ENCODE measurements at regions not wholly inside any gene's neighbourhood (a gene's known extent, or its start where the extent isn't known, plus 50 kb on each side); places are given as distances from the start of the nearest gene placed in this dataset.

DNA sequence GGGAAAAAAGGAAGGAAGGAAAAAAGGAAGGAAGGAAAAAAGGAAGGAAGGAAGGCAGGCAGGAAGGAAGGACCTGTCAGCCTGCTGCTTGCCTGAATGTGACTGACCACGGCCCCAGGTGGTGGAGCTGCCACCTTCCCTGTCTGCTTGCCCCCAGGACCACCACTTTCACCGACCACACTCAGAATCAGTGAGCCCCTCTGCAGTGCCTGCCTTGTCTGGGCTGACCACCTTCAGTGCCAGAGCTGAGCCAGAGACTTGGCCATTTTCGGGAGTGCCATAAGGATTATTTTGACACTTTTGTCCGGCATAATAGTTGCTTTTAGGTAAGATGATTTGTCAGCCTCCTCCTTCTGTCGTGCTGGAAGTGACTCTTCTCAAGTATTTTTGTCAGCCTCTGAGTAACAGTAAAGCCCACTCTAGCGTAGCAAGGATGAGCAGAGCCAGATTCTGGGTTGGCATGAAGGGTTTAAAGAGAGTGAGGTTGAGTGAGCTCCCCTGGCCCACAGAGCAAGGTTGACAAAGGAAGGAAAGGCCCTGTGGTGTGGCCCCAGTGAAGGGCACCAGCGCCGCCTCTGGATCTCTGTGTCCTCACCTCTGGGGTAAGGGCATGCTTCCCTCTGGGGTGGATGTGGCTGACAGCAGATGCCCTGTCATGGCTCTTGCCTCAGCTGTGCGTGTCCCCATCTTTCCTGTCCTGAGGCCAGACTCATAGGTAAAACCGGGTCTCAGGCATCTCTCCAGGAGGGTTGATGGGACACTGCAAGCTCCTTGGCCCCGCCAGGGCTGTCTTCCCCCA, 214.7 kb upstream of the FOXQ1 start:
- DNase-seq (ENCODE audit: insufficient read length, low spot score) (no peak), FAIRE-seq (no peak)
- TF ChIP-seq POLR2AphosphoS5 (IDR thresholded peaks at IDR 0.05; ENCODE audit: low read depth, low read length), result no peak
- TF ChIP-seq TAF1 (IDR thresholded peaks at IDR 0.05; ENCODE audit: low read depth, low read length), result no peak
- TF ChIP-seq POLR2A (IDR thresholded peaks at IDR 0.05; ENCODE audit: low read depth, low read length), result no peak
- no peak for TF ChIP-seq PAX5 (IDR thresholded peaks at IDR 0.05; ENCODE audit: insufficient read depth, low read length, severe bottlenecking)
- no peak for TF ChIP-seq SPI1 (IDR thresholded peaks at IDR 0.05; ENCODE audit: low read depth, low read length)
- TF ChIP-seq POU2F2 (IDR thresholded peaks at IDR 0.05; ENCODE audit: low read depth, low read length), result no peak

DNA sequence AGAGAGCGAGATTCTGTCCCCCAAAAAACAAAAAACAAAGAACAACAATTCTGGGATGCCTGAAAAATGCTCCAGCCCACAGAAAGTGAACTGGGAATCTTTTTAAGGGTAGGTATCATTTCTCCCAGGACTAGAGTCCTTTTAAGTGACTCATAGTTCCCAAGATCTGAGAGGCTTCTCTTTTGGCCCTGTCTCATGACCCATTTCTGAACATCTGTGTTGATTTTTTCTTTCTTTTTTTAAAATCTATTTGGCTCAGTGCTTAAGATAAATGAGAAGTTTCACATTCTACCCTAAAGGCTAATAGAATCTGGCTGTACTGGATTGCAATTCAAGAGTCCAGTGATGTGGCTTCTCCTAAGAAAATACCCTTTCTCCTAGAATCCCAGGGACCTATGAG, 217.6 kb upstream of the FOXQ1 start:
- TF ChIP-seq TAF1 (IDR thresholded peaks at IDR 0.05; ENCODE audit: low read depth, low read length) (no peak), SPI1 (IDR thresholded peaks at IDR 0.05; ENCODE audit: low read depth, low read length) (no peak), POU2F2 (IDR thresholded peaks at IDR 0.05; ENCODE audit: low read depth, low read length) (no peak), POLR2A (IDR thresholded peaks at IDR 0.05; ENCODE audit: low read depth, low read length) (no peak), PAX5 (IDR thresholded peaks at IDR 0.05; ENCODE audit: insufficient read depth, low read length, severe bottlenecking) (no peak), POLR2AphosphoS5 (IDR thresholded peaks at IDR 0.05; ENCODE audit: low read depth, low read length) (no peak)
- FAIRE-seq (no peak), DNase-seq (ENCODE audit: insufficient read length, low spot score) (no peak)

DNA sequence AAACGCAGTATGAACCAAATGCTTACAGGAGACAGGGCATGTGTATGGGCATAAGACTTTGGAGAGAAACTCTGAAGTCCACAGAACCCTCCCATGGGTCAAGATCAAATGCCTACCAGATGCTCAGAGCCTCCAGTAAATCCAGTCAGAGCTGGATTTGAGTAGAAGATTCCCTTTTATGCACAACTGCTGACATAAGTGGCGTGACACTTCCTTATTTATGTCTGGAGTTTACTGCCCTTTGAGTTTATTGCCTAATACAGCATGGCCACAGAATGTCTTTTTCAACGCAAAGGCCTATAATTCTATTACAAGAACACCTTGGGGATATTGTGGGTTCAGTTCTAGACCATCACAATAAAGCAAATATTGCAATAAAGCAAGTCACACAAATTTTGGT, 220.0 kb upstream of the FOXQ1 start:
- no peak for TF ChIP-seq TAF1 (IDR thresholded peaks at IDR 0.05; ENCODE audit: low read depth, low read length)
- TF ChIP-seq POLR2A (IDR thresholded peaks at IDR 0.05; ENCODE audit: low read depth, low read length), result no peak
- TF ChIP-seq SPI1 (IDR thresholded peaks at IDR 0.05; ENCODE audit: low read depth, low read length), result no peak
- TF ChIP-seq POU2F2 (IDR thresholded peaks at IDR 0.05; ENCODE audit: low read depth, low read length), result no peak
- no peak for TF ChIP-seq POLR2AphosphoS5 (IDR thresholded peaks at IDR 0.05; ENCODE audit: low read depth, low read length)
- DNase-seq (ENCODE audit: insufficient read length, low spot score), result no peak
- FAIRE-seq, result no peak

DNA sequence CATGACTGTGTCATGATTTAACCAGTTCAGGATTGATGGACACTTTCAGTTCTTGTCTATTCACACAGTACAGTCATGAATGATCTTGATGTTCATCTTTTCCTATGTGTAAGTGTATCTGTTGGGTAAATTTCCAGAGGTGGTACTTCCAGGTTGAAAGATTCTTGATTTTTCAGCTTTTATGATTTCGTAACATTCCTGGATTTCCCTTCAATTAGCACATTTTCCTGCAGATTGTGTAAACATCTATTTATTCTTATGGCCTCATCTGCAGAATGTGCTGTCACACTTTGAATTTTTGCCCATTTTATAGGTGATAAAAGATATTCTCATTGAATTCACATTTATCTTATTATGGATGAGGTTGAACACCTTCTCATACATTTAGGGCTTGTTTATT, 222.0 kb upstream of the FOXQ1 start:
- FAIRE-seq, result no peak
- TF ChIP-seq POU2F2 (IDR thresholded peaks at IDR 0.05; ENCODE audit: low read depth, low read length) (no peak), PAX5 (IDR thresholded peaks at IDR 0.05; ENCODE audit: insufficient read depth, low read length, severe bottlenecking) (no peak), POLR2AphosphoS5 (IDR thresholded peaks at IDR 0.05; ENCODE audit: low read depth, low read length) (no peak), TAF1 (IDR thresholded peaks at IDR 0.05; ENCODE audit: low read depth, low read length) (no peak), POLR2A (IDR thresholded peaks at IDR 0.05; ENCODE audit: low read depth, low read length) (no peak), SPI1 (IDR thresholded peaks at IDR 0.05; ENCODE audit: low read depth, low read length) (no peak)
- DNase-seq (ENCODE audit: insufficient read length, low spot score), result no peak

DNA sequence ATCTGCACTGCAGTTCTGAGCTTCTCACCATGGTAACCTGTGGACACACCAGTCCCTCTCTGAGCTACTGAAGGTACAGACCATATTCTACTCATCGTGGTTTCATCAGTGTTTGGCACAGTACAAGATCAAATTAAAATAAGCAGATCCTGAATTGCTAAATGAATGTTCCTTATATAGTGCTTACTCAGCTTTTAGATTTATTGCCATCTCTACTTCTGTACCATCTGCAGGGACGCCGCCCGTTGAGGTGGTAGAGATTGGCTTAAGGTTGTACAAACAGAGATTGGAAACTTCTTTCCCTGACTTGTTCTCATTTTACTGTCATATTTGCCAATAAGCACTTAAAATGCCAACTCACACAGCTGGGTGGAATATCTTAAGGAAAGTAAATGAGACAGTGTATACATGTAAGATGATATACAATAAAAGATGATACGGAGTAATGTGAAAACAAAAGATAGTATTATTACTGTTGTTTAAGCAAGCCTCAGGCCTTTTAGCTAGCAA, 223.4 kb upstream of the FOXQ1 start:
- FAIRE-seq (no peak), DNase-seq (ENCODE audit: insufficient read length, low spot score) (no peak)
- TF ChIP-seq TAF1 (IDR thresholded peaks at IDR 0.05; ENCODE audit: low read depth, low read length) (no peak), POU2F2 (IDR thresholded peaks at IDR 0.05; ENCODE audit: low read depth, low read length) (no peak), POLR2A (IDR thresholded peaks at IDR 0.05; ENCODE audit: low read depth, low read length) (no peak), SPI1 (IDR thresholded peaks at IDR 0.05; ENCODE audit: low read depth, low read length) (no peak), PAX5 (IDR thresholded peaks at IDR 0.05; ENCODE audit: insufficient read depth, low read length, severe bottlenecking) (no peak), POLR2AphosphoS5 (IDR thresholded peaks at IDR 0.05; ENCODE audit: low read depth, low read length) (no peak)

DNA sequence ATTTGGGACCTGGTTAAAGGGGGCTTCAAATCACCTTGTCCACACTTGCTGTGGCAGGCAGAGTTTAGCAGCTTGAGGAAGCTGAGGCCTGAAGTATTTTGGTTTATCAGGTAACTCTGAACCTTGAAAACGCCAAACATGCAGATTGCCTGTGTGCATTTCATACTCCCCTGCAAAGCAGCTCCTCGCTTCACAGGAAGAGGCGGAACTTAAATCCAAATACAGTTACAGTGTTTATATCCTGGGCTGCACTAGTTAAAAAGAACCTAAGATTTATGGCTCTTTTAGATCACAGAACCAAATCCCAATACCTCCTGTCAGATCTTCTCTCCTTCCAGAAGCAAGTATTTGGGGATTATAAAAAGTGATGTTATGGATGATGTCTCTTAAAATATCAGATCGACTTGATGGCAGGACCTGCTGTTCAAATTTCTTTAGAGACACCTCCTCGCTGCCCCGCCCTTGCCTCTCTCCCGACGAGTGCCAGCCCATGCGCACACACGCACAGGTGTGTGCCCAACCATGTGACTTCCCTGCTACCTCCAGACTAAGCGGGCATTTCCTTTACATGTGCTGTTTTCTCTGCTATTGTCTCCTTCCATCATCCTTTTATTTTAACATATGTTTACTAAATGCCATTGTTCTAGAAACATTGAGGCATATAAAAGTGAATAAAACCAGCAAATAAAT, 224.6 kb upstream of the FOXQ1 start:
- DNase-seq (ENCODE audit: insufficient read length, low spot score) (no peak), FAIRE-seq (no peak)
- TF ChIP-seq POLR2A (IDR thresholded peaks at IDR 0.05; ENCODE audit: low read depth, low read length) (no peak), SPI1 (IDR thresholded peaks at IDR 0.05; ENCODE audit: low read depth, low read length) (no peak), POU2F2 (IDR thresholded peaks at IDR 0.05; ENCODE audit: low read depth, low read length) (no peak), PAX5 (IDR thresholded peaks at IDR 0.05; ENCODE audit: insufficient read depth, low read length, severe bottlenecking) (no peak), TAF1 (IDR thresholded peaks at IDR 0.05; ENCODE audit: low read depth, low read length) (no peak), POLR2AphosphoS5 (IDR thresholded peaks at IDR 0.05; ENCODE audit: low read depth, low read length) (no peak)

DNA sequence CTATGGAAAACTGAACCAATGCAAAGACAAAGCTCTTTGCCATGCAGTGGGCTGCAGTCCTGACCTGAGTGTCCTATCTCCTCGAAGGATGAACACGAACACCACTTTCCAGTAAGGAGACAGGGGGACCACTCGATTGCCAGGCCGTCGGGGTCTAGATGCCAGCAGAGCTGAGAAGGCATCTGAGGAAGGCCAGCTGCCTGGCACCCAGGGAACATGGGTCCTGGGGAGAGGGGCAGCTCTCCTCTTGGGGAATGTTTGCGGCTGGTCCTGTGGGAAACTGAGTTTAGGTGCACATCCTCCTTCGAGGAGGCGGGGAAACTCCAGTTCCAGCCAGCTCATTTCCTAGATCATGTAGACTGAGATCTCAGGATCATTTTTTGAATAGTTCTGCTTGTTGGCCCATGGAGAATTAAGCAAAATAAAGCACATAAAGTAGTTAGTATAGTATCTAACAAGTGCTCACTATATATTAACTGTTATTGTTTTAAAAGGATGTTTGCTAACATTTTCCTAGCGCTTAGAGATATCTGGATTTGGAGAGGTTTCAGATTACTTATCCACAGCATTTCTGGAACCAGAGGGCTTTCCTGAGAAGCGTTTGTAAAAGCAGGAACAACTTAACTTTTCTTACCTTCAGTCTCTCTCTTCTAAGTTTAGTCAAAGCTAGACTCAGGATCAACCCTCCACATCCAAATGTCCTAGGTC, 225.3 kb upstream of the FOXQ1 start:
- TF ChIP-seq POLR2AphosphoS5 (IDR thresholded peaks at IDR 0.05; ENCODE audit: low read depth, low read length) (no peak), SPI1 (IDR thresholded peaks at IDR 0.05; ENCODE audit: low read depth, low read length) (no peak), POLR2A (IDR thresholded peaks at IDR 0.05; ENCODE audit: low read depth, low read length) (no peak), POU2F2 (IDR thresholded peaks at IDR 0.05; ENCODE audit: low read depth, low read length) (no peak), TAF1 (IDR thresholded peaks at IDR 0.05; ENCODE audit: low read depth, low read length) (no peak), PAX5 (IDR thresholded peaks at IDR 0.05; ENCODE audit: insufficient read depth, low read length, severe bottlenecking) (no peak)
- FAIRE-seq (no peak), DNase-seq (ENCODE audit: insufficient read length, low spot score) (no peak)

DNA sequence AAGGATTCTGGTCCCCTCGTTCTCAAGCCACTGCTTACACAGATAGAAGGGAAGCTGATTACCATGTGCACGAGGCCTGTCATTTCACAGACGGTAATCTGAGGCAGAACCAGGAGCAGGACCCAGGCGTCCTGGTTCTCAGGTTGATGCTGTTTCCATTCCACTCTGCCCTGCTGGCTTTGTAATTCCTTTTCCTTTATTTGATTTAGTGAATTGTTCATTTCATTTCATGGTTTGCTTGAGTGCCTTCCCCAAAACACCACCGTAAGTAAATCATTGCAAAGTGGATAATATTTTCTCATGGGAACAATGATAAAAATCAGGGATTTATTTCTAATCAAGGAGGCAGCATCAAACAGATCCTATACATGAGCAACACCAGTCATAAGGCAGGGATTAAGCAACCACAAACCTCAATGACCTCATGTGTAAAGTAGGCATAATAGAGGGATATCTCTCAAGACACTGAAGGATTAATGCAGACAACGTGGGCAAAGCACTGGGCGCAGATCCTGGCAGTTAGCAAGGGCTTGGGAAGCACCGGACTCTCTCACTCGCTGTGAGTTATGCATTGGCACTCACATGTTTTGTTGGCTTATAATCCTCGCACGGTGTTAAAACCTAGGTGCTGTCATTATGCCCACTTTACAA, 229.5 kb upstream of the FOXQ1 start:
- TF ChIP-seq SPI1 (IDR thresholded peaks at IDR 0.05; ENCODE audit: low read depth, low read length), result no peak
- no peak for TF ChIP-seq PAX5 (IDR thresholded peaks at IDR 0.05; ENCODE audit: insufficient read depth, low read length, severe bottlenecking)
- no peak for TF ChIP-seq POLR2A (IDR thresholded peaks at IDR 0.05; ENCODE audit: low read depth, low read length)
- FAIRE-seq (no peak), DNase-seq (ENCODE audit: insufficient read length, low spot score) (no peak)
